Hepatocyte (in vitro differentiated cells): ENCODE measurements at regions not wholly inside any gene's neighbourhood (a gene's known extent, or its start where the extent isn't known, plus 50 kb on each side); places are given as distances from the start of the nearest gene placed in this dataset.

ENCODE experiments used
- CTCF ChIP-seq: fragments of 200-600 bp; sonication (generic); IDR thresholded peaks from 2 replicates; pipeline ENCODE4 v1.5.1; 2016; ENCODE audit warnings: antibody characterized with exemption, mild to moderate bottlenecking; ENCODE audit not compliant: poor library complexity
- EZH2 ChIP-seq: fragments of 200-600 bp; sonication (generic); IDR thresholded peaks from 2 replicates; pipeline ENCODE4 v1.6.1; 2016; ENCODE audit warnings: antibody characterized with exemption, mild to moderate bottlenecking, borderline replicate concordance
- EZH2phosphoT487 ChIP-seq: fragments of 200-600 bp; sonication (generic); IDR thresholded peaks from one replicate; pipeline ENCODE4 v1.6.1; 2018; ENCODE audit warnings: antibody characterized with exemption, mild to moderate bottlenecking, low read depth, moderate library complexity; ENCODE audit not compliant: unreplicated experiment, severe bottlenecking

DNA sequence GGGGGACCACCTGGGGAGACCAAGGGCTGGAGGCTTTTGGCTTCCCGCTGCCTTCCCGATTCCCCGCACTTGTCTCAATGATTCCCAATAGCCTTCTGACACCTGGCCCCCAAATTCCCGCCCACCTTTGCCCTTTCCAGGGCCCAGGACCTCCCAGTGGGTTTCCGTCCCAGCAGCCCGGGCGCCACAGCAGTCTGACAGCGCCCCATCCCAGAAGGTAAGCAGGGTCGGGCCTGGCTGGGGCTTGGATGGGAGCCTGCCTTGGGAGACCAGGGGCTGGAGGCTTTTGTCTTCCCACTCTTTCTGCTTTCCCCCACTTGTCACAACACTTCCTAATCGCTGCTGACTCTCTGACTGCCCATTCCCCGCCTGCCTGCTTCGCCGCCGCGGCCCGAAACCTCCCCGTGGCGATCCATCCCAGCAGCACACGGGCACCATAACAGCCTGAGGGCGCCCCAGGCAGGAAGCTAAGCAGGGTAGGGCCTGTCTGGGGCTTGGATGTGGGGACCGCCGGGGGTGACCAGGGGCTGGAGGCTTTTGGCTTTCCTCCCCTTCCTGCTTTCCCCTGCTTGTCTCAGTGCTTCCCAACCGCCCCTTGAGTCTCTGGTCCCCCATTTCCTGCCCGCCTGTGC is 2289.3 kb downstream of the TP53TG3F start:
- TF ChIP-seq CTCF (no peak), EZH2 (no peak), EZH2phosphoT487 (no peak)
